ENCODE measurements at regions not wholly inside any gene's neighbourhood (a gene's known extent, or its start where the extent isn't known, plus 50 kb on each side); places are given as distances from the start of the nearest gene placed in this dataset.

DNA sequence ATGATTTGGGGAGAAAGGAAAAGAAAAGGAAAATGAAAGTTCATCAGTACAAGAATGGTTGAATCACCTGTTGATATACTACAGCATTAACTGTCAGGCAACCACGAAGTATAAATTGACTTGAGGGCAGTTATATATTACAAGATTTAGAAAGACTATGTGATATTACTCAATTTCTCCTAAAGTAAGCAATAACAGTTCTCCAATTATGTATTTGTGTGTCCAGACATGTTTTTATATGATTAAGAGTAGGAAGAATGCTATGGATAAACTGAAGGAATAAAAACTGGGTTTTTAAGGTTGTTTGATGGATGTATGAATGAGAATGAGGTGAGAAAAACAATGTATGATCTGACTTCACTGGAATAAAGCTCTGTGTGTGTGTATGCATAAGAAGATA, 2234.4 kb downstream of the ARAP2 start:
- no peak overlapping the region for H3K4me3 Mint-ChIP-seq
- no peaks in the 10 kb centered on the region for H3K36me3 Mint-ChIP-seq
- TF ChIP-seq, protein P1, sequence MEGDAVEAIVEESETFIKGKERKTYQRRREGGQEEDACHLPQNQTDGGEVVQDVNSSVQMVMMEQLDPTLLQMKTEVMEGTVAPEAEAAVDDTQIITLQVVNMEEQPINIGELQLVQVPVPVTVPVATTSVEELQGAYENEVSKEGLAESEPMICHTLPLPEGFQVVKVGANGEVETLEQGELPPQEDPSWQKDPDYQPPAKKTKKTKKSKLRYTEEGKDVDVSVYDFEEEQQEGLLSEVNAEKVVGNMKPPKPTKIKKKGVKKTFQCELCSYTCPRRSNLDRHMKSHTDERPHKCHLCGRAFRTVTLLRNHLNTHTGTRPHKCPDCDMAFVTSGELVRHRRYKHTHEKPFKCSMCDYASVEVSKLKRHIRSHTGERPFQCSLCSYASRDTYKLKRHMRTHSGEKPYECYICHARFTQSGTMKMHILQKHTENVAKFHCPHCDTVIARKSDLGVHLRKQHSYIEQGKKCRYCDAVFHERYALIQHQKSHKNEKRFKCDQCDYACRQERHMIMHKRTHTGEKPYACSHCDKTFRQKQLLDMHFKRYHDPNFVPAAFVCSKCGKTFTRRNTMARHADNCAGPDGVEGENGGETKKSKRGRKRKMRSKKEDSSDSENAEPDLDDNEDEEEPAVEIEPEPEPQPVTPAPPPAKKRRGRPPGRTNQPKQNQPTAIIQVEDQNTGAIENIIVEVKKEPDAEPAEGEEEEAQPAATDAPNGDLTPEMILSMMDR (conservative IDR thresholded peaks at IDR 0.05) = no peak
- no peak overlapping the region for H3K27ac Mint-ChIP-seq
- no peaks in the 10 kb centered on the region for H3K4me1 Mint-ChIP-seq (ENCODE audit: unreplicated experiment)
- no peaks in the 10 kb centered on the region for H3K27me3 Mint-ChIP-seq
- DNase-seq (ENCODE audit: extremely low spot score, unreplicated experiment) = no peak
- no peaks in the 10 kb centered on the region for H3K9me3 Mint-ChIP-seq

DNA sequence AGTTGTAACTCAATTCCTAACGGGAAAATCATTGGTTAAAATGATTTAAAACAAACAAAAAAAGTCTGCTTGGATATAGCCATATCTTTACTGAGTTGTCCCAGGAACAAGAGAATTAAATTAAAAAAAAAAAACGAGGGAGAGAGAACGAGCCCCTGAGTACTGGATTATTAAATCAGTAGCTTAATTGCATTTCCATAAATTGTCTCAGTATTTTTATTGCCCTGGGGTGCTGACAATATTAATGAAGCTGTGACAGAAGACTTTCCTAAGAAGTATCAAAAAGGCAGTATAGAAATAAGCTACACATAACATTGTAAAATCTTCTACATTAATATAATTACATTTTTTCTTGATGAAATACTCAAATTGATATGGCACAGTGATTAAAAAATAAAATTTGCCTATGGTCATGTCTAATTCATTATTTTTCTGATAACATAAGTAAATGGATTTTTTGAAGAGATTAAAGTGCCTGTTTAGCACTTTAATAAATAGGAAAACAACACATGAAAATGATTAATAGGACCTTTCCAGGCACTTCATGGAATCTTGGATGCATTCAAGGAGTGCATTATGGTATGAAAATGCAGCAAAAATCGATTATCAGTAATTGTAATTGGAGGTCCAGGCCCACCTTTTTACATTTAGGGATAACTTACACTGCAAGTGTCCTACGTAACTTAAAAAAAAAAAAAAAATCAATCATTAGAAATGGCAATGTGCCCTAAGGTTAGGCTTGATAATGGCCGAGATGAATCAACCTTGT, 2233.4 kb downstream of the ARAP2 start:
- no peak overlapping the region for H3K4me3 Mint-ChIP-seq
- H3K9me3 Mint-ChIP-seq = no peaks in the 10 kb centered on the region
- no peaks in the 10 kb centered on the region for H3K36me3 Mint-ChIP-seq
- TF ChIP-seq, protein P1 (conservative IDR thresholded peaks at IDR 0.05) = no peak
- H3K27ac Mint-ChIP-seq = no peak overlapping the region
- H3K27me3 Mint-ChIP-seq = no peaks in the 10 kb centered on the region
- no peak for DNase-seq (ENCODE audit: extremely low spot score, unreplicated experiment)
- H3K4me1 Mint-ChIP-seq (ENCODE audit: unreplicated experiment) = no peaks in the 10 kb centered on the region

DNA sequence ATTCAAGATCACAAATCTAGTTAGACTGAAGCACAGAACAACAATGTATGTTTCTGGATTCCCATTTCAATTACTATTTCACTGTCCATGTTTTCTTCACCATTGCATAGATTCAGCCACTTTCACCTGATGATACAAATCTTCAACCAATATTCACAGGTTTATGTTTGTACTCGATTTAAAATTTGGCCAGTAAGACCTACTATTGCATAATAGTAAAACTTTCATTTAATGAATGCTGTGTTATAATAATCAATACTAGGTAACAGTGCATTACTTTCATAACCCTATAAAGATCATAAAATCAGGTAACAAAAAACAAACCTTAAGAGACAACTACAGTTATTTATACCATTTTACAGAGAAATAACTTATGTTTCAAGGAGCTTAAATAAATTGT, 2209.1 kb downstream of the ARAP2 start:
- TF ChIP-seq, protein P1 (conservative IDR thresholded peaks at IDR 0.05) = no peak
- no peak overlapping the region for H3K4me3 Mint-ChIP-seq
- no peak overlapping the region for H3K27ac Mint-ChIP-seq
- no peaks in the 10 kb centered on the region for H3K36me3 Mint-ChIP-seq
- no peaks in the 10 kb centered on the region for H3K4me1 Mint-ChIP-seq (ENCODE audit: unreplicated experiment)
- no peak for DNase-seq (ENCODE audit: extremely low spot score, unreplicated experiment)
- H3K27me3 Mint-ChIP-seq = no peaks in the 10 kb centered on the region
- no peaks in the 10 kb centered on the region for H3K9me3 Mint-ChIP-seq

DNA sequence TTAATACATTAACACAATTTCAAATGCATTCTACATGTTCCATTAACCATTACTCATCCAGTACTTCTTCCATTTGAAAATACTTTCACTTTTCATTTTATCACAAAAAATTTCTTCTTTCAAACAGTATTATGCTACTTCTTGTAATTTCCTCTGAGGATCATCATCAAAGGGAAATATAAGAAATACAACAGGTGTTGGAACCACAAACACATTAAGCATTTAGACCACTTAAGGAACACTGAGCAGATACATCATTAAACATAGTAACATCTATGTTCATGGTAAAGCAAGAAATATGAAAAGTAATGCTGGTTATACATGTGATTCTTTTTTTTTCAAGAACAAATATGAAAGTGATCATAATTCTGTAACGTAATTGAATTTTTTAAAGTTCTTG, 2207.0 kb downstream of the ARAP2 start:
- Mint-ChIP-seq H3K36me3 (no peaks in the 10 kb centered on the region), H3K9me3 (no peaks in the 10 kb centered on the region), H3K4me3 (no peak overlapping the region), H3K4me1 (ENCODE audit: unreplicated experiment) (no peaks in the 10 kb centered on the region), H3K27me3 (no peaks in the 10 kb centered on the region), H3K27ac (no peak overlapping the region)
- DNase-seq (ENCODE audit: extremely low spot score, unreplicated experiment) = no peak
- TF ChIP-seq, protein P1 (conservative IDR thresholded peaks at IDR 0.05) = no peak

DNA sequence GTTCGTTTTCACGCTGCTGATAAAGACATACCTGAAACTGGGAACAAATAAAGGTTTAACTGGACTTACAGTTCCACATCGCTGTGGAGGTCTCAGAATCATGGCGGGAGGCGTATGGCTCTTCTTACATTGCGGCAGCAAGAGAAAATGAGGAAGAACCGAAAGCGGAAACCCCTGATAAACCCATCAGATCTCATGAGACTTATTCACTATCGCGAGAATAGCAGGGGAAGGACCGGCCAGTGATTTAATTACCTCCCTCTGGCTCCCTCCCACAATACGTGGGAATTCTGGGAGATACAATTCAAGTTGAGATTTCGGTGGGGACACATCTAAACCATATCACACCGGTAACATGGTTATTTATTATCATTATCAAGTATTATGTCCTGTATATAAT, 2204.5 kb downstream of the ARAP2 start:
- no peaks in the 10 kb centered on the region for H3K9me3 Mint-ChIP-seq
- no peak overlapping the region for H3K4me3 Mint-ChIP-seq
- no peaks in the 10 kb centered on the region for H3K27me3 Mint-ChIP-seq

More for the DNA sequence above, 2204.5 kb downstream of the ARAP2 start:
- Mint-ChIP-seq H3K27ac (no peak overlapping the region), H3K36me3 (no peaks in the 10 kb centered on the region), H3K4me1 (ENCODE audit: unreplicated experiment) (no peaks in the 10 kb centered on the region)
- no peak for DNase-seq (ENCODE audit: extremely low spot score, unreplicated experiment)
- TF ChIP-seq, protein P1 (conservative IDR thresholded peaks at IDR 0.05) = no peak

Data from type B pancreatic cell (in vitro differentiated cells).